Inferior parietal cortex (tissue), 1 donor: ENCODE measurements at regions not wholly inside any gene's neighbourhood (a gene's known extent, or its start where the extent isn't known, plus 50 kb on each side); places are given as distances from the start of the nearest gene placed in this dataset.
"Not testable (repeated sequence)": the region's sequence is repeated elsewhere in the genome, so short reads cannot be mapped to it uniquely, and the experiment has no call there.

Source experiments
- DNase-seq: peaks from one replicate; pipeline ENCODE4 v3.0.0-alpha.2; 2016; ENCODE audit errors: extremely low spot score

DNA sequence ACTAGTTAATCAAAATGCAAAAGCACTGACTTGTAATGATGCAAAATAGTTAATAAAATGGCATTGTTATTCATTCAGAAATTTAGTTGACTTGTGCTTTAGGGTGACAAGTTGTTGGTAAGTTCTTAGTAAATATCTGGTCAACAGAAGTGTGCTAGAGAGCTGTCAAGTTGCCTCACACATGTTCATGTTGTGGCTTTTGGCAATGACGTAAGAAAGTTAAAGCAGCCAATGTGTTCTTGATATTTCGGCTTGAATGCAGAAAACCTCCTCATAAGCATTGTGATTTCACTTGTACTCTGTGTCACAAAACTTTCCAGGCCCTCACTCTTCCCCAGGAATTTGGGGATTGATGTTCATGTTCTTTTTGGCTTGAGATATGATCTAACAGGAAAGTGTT lies 626.7 kb downstream of the PRR16 start:
- DNase-seq: no peak

DNA sequence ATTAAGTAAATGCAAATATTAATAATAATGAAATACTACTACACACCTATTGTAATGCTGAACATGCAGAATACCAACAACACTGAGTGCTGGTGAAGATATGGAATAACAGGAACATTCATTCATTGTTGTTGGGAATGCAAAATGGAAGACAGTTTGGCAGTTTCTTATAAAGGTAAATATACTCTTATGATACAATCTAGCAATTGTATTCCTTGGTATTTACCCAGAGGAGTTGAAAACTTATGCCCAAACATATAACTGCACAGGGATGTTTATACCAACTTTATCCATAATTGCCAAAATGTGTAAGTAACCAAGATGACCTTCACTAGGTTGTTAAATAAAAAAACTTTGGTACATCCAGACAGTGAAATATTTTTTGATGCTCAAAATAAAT lies 636.8 kb downstream of the PRR16 start:
- DNase-seq: no peak

DNA sequence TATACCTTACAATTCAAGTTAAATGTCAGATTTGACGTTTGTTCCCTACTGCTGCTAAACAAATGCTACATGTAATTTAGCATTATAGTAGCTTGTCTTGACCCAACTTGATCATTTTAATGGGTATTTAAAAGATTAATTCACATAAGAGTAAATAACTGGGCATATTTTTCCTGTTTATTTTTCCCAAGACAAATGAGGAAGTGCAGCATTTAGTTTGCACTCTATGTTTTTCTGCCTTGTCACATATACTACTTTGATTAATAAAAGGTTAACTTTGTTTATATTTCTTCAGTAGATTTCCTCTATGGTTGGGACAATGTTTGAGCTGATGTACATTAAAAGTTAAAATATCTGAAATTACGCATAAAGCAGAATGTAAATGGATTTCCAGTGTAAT lies 641.8 kb downstream of the PRR16 start:
- no peak for DNase-seq

DNA sequence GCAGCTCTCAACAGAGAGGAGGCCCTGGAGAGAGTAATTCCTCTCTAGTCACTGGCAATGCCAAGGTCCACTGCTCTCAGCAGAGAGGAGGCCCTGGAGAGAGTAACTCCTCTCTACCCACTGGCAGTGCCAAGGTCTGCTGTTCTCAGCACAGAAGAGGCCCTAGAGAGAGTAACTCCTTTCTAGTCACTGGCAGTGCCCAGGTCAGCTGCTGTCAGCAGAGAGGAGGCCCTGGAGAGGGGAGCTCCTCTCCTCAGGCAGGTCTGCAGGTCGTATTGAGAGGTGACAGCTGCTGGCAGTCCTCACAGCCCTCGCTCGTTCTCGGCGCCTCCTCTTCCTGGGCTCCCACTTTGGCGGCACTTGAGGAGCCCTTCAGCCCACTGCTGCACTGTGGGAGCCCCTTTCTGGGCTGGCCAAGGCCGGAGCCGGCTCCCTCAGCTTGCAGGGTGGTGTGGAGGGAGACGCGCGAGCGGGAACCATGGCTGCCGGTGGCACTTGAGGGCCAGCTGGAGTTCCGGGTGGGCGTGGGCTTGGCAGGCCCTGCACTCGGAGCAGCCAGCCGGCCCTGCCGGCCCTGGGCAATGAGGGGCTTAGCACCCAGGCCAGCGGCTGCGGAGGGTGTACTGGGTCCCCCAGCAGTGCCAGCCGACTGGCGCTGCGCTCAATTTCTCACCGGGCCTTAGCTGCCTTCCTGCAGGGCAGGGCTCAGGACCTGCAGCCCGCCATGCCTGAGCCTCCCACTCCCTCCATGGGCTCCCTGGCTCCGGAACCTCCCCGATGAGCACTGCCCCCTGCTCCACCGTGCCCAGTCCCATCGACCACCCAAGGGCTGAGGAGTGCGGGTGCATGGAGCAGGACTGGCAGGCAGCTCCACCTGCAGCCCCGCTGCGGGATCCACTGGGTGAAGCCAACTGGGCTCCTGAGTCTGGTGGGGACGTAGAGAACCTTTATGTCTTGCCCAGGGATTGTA lies 642.9 kb downstream of the PRR16 start:
- not testable (repeated sequence) for DNase-seq

DNA sequence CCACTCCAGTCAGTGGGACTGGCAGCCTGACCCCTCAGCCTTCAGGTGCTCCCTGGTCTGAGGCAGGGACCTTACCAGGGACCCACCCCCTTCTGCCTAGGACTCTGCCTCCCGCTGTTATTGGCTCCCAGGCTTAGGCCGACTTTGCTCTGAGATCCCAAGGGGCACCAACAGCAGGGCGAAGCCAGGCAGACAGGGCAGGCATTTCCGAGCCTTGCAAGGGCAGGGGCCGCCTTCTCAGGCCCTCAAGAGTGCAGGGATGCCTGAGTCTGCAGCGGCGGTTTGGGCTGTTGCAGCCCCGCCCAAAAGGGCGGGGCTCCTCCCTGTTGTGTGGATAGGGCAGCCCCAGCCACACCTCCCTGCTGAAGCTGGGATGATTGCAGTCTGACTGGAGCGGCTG lies 644.6 kb downstream of the PRR16 start:
- no peak for DNase-seq

DNA sequence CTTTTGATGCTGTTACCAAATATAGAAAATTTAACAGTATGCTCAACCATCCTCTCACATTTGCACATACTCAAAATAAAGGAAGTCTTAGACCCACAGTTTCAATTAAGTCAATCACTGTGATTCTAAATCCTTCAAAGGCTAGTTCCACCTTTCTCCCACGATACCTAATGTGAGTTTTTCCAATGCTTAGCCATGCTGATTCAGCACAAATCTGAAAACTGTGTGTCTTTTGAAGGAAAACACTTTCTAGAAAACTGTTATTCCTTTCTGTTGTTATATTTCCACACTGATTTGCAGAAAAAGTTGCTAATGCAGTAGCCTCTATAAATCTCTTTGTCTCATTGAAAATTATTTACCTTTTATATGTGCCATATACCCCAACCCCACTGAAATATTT lies 645.7 kb downstream of the PRR16 start:
- no peak for DNase-seq

DNA sequence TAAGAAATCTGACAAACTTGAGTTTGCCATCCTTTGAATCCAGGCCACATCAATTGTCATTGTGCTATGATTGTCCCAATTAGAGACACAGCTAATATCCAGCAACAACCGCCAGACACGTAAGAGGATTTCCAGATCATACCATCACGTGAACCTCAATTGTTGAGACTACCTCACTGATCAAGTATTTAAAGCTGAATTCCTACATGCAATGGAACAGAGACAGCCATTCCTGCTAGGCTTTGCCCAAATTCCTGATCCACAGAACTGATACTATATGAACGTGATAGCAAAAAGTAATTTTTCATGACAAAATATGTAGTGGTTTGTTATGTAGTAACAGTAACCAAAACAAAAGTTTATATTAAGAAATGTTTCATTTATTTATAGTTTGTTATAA lies 657.7 kb downstream of the PRR16 start:
- DNase-seq: no peak

DNA sequence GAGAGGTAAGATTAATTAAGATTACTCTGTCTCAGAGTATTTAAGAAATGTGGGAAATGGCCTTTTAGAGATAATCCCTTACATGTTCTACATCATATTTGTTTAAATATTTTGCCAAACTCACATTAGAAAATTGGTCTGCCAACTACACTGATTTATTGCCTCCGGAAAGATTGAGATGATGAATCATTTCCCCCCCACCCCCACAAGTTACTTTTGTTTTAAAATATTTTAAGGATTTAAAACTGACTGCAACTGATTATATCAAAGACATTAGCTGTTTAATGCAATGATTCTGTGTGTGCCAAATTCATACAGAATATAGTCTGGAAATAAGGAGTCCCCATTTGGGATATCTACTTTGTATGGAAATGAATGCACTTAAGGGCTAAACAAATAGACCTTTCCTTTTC lies 674.4 kb downstream of the PRR16 start:
- no peak for DNase-seq

DNA sequence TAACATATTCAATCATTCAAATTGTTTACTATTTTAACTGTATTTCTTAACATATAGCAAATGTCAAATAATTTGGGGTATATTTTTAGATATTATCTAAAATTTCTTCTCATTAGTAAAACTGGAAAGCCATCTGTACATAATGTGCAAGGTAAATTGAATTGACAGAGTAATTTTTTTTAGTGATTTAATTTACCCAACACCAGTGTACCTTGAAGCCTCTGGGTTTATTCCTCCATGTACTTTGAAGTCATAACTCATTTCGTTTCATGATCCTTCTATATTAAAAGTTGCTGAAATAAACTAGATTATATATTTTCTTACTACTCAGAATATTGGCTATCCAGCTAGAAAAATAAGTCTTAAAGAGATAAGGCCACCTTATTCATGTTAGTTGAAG lies 674.9 kb downstream of the PRR16 start:
- DNase-seq: no peak

DNA sequence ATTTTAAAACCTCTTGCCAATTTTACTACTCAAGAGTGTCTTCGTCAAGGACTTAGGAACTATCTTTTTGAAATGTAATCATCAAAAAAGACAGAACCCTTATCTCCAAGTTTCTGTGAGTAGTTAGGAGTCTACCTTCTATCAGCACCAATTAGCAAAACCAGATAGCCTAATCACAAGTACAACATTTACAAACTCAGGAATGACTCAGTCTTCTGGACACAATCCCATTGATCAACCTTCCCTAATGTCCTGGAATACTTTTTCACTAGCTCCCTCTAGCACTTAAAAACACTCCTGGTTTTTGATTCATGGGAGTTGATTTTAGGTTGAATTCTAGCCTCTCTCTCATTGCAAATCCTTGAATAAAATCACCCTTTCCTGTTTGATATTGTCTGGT lies 680.7 kb downstream of the PRR16 start:
- DNase-seq: no peak

DNA sequence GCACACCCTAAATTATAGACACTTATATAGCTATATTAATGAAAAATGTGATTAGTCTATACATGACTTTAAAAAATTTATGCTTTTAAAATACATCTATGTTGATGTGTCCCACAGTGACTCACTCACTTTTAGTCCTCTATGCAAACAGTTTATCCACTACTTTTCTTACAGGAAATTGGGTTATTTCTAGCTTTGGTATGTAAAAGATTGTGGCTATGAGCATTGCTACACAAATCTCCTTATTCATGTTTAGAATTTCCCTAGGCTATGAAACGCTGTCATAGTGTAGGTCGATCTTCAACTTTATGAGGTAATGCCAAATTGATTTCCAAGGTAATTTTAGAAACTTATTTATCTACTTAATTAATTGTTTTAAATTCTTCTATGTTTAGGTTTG lies 687.4 kb downstream of the PRR16 start:
- no peak for DNase-seq

DNA sequence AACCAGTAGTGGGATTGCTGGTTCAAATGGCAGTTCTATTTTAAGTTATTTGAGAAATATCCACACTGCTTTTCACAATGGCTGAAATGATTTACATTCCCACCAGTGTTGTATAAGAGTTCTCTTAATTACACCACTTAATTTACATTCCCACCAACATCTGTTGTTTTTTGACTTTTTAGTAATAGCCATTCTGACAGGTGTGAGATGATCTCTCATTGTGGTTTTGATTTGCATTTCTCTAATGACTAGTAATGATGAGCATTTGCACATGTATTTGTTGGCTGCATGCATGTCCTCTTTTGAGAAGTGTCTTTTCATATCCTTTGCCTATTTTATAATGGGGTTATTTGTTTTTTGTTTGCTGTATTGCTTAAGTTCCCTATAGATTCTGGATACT lies 688.3 kb downstream of the PRR16 start:
- DNase-seq: no peak

DNA sequence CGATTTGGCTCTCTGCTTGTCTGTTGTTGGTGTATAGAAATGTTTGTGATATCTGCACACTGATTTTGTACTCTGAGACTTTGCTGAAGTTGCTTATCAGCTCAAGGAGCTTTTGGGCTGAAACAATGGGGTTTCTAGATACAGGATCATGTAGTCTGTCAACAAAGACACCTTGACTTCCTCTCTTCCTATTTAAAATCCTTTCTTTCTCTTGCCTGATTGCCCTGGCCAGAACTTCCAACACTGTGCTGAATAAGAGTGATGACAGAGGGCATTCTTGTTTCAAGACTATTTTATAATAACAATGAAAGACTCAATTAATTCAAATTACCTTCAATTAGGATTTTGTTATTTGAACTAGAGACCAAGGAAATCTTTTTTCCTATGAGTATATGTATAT lies 692.5 kb downstream of the PRR16 start:
- no peak for DNase-seq

DNA sequence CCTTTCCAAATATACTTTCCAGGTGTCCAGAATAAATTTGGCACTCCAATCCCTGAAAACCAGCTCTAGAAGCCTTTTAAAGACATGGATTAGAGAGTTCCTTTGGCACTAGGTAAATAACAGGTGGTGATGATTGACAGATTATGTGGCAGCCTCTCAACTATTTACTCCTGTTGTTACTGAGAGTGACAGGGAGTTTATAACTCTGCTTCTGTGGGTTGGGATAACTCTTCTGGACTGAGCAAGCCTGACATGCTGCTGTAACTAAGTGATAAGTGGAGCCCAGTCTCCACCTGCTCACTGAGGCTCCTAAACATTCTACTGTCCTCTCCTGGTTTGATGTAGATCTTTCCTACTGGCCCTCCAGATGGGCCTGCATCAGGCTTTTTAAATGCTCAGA lies 693.2 kb upstream of the FTMT start:
- DNase-seq: no peak

DNA sequence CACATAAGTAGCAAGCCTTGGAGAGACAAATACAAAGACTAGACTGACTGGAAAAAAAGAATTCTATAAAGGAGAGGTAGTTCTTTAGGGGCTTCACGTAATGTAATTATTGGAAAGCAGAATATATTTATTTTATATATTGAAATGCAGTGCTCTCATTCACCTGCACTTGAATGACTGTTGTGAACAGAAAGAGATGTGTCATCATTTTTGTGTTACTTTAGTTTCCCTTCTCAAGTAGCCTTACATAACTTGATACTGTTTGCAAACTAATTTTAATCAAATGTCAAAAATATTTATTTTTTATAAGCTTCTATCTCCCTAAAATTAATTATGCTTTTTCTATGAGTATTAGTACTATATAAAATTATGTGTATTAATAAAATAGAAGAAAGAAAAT lies 691.1 kb upstream of the FTMT start:
- no peak for DNase-seq

DNA sequence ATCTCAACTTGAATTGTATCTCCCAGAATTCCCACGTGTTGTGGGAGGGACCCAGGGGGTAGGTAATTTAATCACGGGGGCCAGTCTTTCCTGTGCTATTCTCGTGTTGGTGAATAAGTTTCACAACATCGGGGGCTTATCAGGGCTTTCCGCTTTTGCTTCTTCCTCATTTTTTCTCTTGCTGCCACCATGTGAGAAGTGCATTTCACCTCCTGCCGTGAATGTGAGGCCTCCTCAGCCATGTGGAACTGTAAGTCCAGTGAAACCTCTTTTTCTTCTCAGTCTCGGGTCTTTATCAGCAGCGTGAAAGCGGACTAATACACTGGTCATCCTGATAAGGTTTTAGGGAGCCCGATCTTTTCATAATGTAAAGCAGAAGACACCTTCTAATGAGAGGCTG lies 687.0 kb upstream of the FTMT start:
- no peak for DNase-seq

DNA sequence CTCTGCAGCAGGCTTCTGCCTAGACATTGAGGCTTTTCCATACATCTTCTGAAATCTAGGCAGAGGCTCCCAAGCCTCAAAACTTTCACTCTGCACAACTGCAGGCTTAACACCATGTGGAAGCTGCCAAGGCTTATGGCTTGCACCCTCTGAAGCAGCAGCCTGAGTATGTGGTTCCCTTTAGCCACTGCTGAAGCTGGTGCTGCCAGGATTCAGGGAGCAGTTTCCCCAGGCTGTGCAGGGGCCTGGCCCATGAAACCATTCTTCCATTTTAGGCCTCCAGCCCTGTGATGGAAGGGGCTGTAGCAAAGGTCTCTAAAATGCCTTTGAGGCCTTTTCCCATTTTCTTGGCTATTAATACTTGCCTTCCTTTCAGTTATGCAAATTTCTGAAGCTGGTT lies 680.3 kb upstream of the FTMT start:
- DNase-seq: no peak

DNA sequence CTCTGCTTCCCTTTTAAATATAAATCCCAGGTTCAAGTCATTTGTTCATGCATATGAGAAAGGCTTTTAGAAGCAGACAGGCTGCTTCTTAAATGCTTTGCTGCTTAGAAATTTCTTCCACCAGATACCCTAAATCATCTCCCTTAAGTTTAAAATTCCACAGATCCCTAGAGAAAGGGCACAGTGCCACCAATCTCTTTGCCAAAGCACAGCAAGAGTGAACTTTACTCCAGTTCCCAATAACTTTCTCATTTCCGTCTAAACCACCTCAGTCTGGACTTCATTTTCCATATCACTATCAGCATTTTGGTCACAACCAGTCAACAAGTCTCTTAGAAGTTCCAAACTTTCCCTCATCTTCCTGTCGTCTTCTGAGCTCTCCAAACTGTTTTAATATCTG lies 679.8 kb upstream of the FTMT start:
- DNase-seq: no peak

DNA sequence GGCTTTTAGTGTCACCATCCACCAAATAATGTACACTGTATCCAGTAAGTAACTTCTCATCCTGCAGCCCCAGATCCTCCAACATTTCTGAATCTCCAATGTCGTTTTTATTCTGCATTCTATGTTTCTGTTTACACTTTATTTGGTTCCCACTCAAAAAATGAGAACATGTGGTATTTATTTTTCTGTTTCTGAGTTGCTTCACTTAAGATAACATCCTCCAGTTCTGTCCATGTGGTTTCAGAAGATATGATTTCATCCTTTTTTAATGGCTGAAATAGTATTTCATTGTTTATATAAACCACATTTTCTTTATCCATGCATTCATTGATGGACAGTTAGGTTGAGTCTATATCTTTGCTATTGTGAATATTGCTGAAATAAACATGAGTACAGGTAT lies 677.3 kb upstream of the FTMT start:
- no peak for DNase-seq

DNA sequence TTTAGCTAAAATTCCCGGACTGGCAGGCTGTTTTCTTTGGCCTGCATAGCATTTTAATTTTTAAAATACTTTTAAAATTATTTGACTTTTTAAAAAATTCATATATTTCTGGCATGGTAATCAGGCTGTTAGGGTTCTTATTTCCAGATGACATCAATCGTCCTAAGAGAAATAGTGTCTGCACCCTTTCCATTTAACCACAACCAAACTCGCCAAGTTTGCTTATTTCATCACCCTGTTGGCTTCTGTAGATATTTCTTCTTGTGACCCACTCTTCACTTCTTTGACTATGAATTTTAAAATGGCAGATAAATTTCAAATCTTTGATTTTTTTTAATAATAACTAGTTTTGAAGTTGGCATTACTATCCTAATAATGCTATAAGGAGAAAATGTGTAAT lies 675.7 kb upstream of the FTMT start:
- DNase-seq: no peak

DNA sequence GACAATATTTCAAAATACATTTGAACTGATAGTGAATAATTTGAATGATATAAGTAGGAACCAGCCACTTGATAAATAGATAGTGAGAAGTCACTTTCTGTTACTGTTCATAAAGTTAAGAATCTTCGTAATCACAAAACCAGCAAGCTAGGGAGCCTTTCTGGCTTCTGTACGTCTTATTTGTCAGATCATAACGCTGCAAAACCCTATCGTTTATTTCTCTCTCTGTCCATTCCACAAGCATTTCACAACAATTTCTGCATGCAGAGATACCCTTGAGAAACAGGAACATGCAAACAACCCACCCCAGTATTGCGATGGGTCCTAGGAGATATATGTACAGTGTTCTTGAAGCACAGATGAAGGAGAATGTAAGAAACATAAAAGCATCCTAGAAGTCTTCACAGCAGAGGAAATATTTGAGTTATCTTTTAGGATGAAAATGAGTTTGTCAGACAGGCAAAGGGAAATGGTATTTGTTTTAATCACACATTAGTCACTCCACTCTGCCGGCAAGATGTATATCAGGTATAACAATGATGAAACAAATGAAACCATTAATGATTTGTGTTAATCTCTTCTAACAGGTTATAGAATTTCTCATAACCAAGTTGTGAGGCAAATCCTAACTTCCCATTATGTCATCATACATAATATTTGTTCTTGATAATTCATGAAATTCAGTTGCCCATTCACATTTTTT lies 668.7 kb upstream of the FTMT start:
- no peak for DNase-seq

DNA sequence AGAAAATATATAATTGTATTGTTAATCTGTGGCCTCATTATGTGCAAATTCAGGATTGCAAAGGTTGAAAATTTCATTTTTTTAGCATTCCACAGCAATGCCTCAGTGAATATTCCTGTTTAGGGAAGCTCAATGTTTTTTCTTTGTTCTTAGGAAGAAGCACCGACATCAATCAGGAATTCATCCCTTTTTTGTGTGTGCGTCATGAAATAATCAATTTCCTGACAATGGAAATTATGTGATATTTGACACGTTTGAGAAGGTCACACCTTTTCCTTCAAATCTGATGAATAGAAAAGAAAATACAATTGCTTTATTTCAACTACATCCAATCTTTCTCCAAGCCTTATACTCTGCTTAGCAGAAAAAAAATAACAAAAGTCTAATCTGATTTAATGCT lies 662.8 kb upstream of the FTMT start:
- DNase-seq: no peak
